ENCODE measurements at regions not wholly inside any gene's neighbourhood (a gene's known extent, or its start where the extent isn't known, plus 50 kb on each side); places are given as distances from the start of the nearest gene placed in this dataset.

GRCh38 chr18:57902721-57903120, 99.6 kb upstream of the ATP8B1 start:
- Histone ChIP-seq H3K27me3 (no peaks in the 10 kb centered on the region), H3K27ac (no peak overlapping the region), H3K36me3 (no peaks in the 10 kb centered on the region), H3K4me1 (ENCODE audit: insufficient read depth) (no peaks in the 10 kb centered on the region), H3K9me3 (no peaks in the 10 kb centered on the region), H3K4me3 (no peak overlapping the region)
- intact Hi-C loops (cut with DNase I) = no loop called here
- DNase-seq = no peak
- TF ChIP-seq EP300 (IDR thresholded peaks at IDR 0.05) = no peak
- TF ChIP-seq CTCF (IDR thresholded peaks at IDR 0.05) = no peak
- no peak for TF ChIP-seq POLR2A (IDR thresholded peaks at IDR 0.05)
- 89 to 100% (median 95%) methylated on average over 1 of the region's 1 CpG for WGBS, 3 donors

GRCh38 chr18:57901825-57902589, 98.9 kb upstream of the ATP8B1 start:
- no peaks in the 10 kb centered on the region for H3K9me3 ChIP-seq
- TF ChIP-seq CTCF (IDR thresholded peaks at IDR 0.05) (no peak), POLR2A (IDR thresholded peaks at IDR 0.05) (no peak), EP300 (IDR thresholded peaks at IDR 0.05) (no peak)
- H3K27ac ChIP-seq = no peak overlapping the region
- H3K4me3 ChIP-seq = no peak overlapping the region
- intact Hi-C loops (cut with DNase I) = no loop called here
- no peaks in the 10 kb centered on the region for H3K4me1 ChIP-seq (ENCODE audit: insufficient read depth)
- no peaks in the 10 kb centered on the region for H3K36me3 ChIP-seq
- no peak for DNase-seq
- H3K27me3 ChIP-seq = no peaks in the 10 kb centered on the region
- WGBS, 3 donors = 79 to 87% (median 84%) methylated on average over 11 of the region's 11 CpGs

GRCh38 chr18:57900906-57901435, 97.9 kb upstream of the ATP8B1 start:
- H3K36me3 ChIP-seq = no peaks in the 10 kb centered on the region
- H3K4me3 ChIP-seq = no peak overlapping the region
- no peak for DNase-seq
- H3K27ac ChIP-seq = no peak overlapping the region
- H3K9me3 ChIP-seq = no peaks in the 10 kb centered on the region
- no peaks in the 10 kb centered on the region for H3K27me3 ChIP-seq
- intact Hi-C loops (cut with DNase I) = no loop called here
- H3K4me1 ChIP-seq (ENCODE audit: insufficient read depth) = no peaks in the 10 kb centered on the region
- TF ChIP-seq CTCF (IDR thresholded peaks at IDR 0.05) = no peak
- no peak for TF ChIP-seq EP300 (IDR thresholded peaks at IDR 0.05)
- TF ChIP-seq POLR2A (IDR thresholded peaks at IDR 0.05) = no peak
- 93 to 95% (median 95%) methylated on average over 3 of the region's 3 CpGs for WGBS, 3 donors

GRCh38 chr18:57898506-57899124, 95.5 kb upstream of the ATP8B1 start:
- 38 to 71% (median 45%) methylated on average over 4 of the region's 4 CpGs for WGBS, 3 donors
- no peaks in the 10 kb centered on the region for H3K27me3 ChIP-seq
- H3K9me3 ChIP-seq = no peaks in the 10 kb centered on the region

More at GRCh38 chr18:57898506-57899124, 95.5 kb upstream of the ATP8B1 start:
- no peaks in the 10 kb centered on the region for H3K4me1 ChIP-seq (ENCODE audit: insufficient read depth)
- TF ChIP-seq POLR2A (IDR thresholded peaks at IDR 0.05) (no peak), CTCF (IDR thresholded peaks at IDR 0.05) (no peak), EP300 (IDR thresholded peaks at IDR 0.05) (no peak)
- H3K27ac ChIP-seq = no peak overlapping the region
- intact Hi-C loops (cut with DNase I) = no loop called here
- no peak overlapping the region for H3K4me3 ChIP-seq
- no peak for DNase-seq
- H3K36me3 ChIP-seq = no peaks in the 10 kb centered on the region
